ENCODE measurements at regions not wholly inside any gene's neighbourhood (a gene's known extent, or its start where the extent isn't known, plus 50 kb on each side); places are given as distances from the start of the nearest gene placed in this dataset.

DNA sequence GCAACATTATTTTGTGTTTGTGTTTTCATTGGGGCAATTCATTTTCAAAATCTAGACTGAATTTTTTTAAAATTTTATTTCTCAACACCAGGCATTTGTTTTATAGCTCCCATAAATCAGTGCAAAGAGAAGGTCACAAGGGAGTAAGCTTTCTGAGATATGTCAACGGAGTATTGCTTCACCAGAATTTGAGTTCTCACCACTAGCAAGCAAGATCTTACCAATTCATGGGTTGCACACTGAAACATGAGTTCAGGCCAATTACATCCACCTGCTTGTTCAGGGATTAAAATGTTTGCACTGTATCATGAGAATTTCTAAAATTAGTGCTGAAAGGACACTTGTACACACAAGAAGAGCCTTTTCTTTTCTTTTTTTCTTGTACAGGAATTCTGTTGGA, 121.9 kb downstream of the CAND1 start:
- no peak overlapping the region for H3K9ac ChIP-seq (ENCODE audit: low read depth in 1 of 2, low read length in 2 of 2)
- H3K27me3 ChIP-seq (ENCODE audit: control insufficient read depth in 4 of 4, insufficient read depth in 4 of 4, low read length in 3 of 4): no peaks in the 10 kb centered on the region
- TF ChIP-seq EGR1 (IDR thresholded peaks at IDR 0.05; ENCODE audit: low read depth in 2 of 2) (no peak), HNF4A (conservative IDR thresholded peaks at IDR 0.05) (no peak)
- 80% methylated on average over 1 of the region's 1 CpG for WGBS
- no peaks in the 10 kb centered on the region for H3K4me1 ChIP-seq (ENCODE audit: control insufficient read depth in 4 of 4, insufficient read depth in 4 of 4, low read length in 3 of 4)
- H3K27ac ChIP-seq (ENCODE audit: low read depth in 1 of 2, low read length in 2 of 2): no peak overlapping the region
- no peak overlapping the region for H3K4me3 ChIP-seq (ENCODE audit: low read depth in 1 of 3, low read length in 3 of 3)
- no peak for DNase-seq (ENCODE audit: low spot score)
- H3K36me3 ChIP-seq (ENCODE audit: control insufficient read depth in 4 of 4, insufficient read depth in 3 of 4, low read depth in 1 of 4, low read length in 3 of 4): no peaks in the 10 kb centered on the region
- no peaks in the 10 kb centered on the region for H3K9me3 ChIP-seq (ENCODE audit: control insufficient read depth in 4 of 4, low read length in 3 of 4)

DNA sequence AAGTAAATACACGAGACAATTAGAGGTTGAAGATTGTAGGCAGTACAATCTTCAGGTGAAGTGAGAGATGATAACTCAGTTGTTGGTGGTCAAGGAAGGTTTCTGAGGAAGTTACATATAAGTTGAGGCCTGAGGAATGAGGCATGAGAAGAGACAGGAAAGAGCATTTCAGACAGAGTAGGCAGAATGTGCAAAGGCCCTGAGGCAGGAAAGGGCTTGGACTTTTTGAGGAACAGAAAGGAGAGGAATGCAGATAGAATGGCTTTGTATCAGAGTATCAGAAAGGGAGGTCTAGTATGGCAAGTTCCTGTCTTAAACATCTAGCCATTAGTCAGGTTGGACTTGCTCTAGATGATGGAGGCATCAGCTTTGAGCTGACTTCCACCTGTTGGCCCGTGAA, 122.5 kb downstream of the CAND1 start:
- DNase-seq (ENCODE audit: low spot score): no peak
- Histone ChIP-seq H3K4me3 (ENCODE audit: low read depth in 1 of 3, low read length in 3 of 3) (no peak overlapping the region), H3K9me3 (ENCODE audit: control insufficient read depth in 4 of 4, low read length in 3 of 4) (no peaks in the 10 kb centered on the region), H3K9ac (ENCODE audit: low read depth in 1 of 2, low read length in 2 of 2) (no peak overlapping the region), H3K4me1 (ENCODE audit: control insufficient read depth in 4 of 4, insufficient read depth in 4 of 4, low read length in 3 of 4) (no peaks in the 10 kb centered on the region), H3K27me3 (ENCODE audit: control insufficient read depth in 4 of 4, insufficient read depth in 4 of 4, low read length in 3 of 4) (no peaks in the 10 kb centered on the region), H3K27ac (ENCODE audit: low read depth in 1 of 2, low read length in 2 of 2) (no peak overlapping the region), H3K36me3 (ENCODE audit: control insufficient read depth in 4 of 4, insufficient read depth in 3 of 4, low read depth in 1 of 4, low read length in 3 of 4) (no peaks in the 10 kb centered on the region)
- 84% methylated on average over 2 of the region's 2 CpGs for WGBS
- TF ChIP-seq NR2F2 (IDR thresholded peaks at IDR 0.05) (no peak), RXRA (IDR thresholded peaks at IDR 0.05) (no peak), SP1 (IDR thresholded peaks at IDR 0.05) (no peak), EGR1 (IDR thresholded peaks at IDR 0.05; ENCODE audit: low read depth in 2 of 2) (no peak), YY1 (IDR thresholded peaks at IDR 0.05) (no peak), FOXA1 (IDR thresholded peaks at IDR 0.05) (no peak), RAD21 (IDR thresholded peaks at IDR 0.05) (no peak), TAF1 (conservative IDR thresholded peaks at IDR 0.05) (no peak)
- TF ChIP-seq, protein P1, sequence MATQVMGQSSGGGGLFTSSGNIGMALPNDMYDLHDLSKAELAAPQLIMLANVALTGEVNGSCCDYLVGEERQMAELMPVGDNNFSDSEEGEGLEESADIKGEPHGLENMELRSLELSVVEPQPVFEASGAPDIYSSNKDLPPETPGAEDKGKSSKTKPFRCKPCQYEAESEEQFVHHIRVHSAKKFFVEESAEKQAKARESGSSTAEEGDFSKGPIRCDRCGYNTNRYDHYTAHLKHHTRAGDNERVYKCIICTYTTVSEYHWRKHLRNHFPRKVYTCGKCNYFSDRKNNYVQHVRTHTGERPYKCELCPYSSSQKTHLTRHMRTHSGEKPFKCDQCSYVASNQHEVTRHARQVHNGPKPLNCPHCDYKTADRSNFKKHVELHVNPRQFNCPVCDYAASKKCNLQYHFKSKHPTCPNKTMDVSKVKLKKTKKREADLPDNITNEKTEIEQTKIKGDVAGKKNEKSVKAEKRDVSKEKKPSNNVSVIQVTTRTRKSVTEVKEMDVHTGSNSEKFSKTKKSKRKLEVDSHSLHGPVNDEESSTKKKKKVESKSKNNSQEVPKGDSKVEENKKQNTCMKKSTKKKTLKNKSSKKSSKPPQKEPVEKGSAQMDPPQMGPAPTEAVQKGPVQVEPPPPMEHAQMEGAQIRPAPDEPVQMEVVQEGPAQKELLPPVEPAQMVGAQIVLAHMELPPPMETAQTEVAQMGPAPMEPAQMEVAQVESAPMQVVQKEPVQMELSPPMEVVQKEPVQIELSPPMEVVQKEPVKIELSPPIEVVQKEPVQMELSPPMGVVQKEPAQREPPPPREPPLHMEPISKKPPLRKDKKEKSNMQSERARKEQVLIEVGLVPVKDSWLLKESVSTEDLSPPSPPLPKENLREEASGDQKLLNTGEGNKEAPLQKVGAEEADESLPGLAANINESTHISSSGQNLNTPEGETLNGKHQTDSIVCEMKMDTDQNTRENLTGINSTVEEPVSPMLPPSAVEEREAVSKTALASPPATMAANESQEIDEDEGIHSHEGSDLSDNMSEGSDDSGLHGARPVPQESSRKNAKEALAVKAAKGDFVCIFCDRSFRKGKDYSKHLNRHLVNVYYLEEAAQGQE (IDR thresholded peaks at IDR 0.05): no peak
- TF ChIP-seq, protein P2, sequence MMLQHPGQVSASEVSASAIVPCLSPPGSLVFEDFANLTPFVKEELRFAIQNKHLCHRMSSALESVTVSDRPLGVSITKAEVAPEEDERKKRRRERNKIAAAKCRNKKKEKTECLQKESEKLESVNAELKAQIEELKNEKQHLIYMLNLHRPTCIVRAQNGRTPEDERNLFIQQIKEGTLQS (IDR thresholded peaks at IDR 0.05): no peak

DNA sequence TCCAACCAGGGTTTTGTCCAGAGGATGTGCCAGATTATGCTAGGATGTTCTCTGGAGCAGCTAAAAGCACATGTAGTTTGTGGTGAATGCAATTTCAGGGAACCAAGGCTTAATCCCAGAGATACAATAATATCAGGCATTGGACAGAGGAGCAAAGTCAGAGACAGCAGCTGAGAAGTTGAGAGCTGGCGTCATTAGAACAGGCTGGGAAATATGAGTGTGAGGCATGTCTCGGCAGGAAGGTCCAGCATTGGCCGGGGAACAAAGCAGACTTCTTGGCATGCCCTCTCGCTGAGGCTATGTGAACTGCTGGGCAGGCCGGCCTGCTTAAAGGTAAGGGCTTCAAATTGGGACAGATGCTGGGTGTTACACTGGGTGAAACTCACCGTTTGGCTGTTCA, 125.4 kb downstream of the CAND1 start:
- WGBS: 69% methylated on average over 6 of the region's 6 CpGs
- no peak for TF ChIP-seq FOXA2 (IDR thresholded peaks at IDR 0.05)
- TF ChIP-seq, protein P3, sequence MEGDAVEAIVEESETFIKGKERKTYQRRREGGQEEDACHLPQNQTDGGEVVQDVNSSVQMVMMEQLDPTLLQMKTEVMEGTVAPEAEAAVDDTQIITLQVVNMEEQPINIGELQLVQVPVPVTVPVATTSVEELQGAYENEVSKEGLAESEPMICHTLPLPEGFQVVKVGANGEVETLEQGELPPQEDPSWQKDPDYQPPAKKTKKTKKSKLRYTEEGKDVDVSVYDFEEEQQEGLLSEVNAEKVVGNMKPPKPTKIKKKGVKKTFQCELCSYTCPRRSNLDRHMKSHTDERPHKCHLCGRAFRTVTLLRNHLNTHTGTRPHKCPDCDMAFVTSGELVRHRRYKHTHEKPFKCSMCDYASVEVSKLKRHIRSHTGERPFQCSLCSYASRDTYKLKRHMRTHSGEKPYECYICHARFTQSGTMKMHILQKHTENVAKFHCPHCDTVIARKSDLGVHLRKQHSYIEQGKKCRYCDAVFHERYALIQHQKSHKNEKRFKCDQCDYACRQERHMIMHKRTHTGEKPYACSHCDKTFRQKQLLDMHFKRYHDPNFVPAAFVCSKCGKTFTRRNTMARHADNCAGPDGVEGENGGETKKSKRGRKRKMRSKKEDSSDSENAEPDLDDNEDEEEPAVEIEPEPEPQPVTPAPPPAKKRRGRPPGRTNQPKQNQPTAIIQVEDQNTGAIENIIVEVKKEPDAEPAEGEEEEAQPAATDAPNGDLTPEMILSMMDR (IDR thresholded peaks at IDR 0.05; ENCODE audit: low read depth, low read length, missing input control): no peak
- no peak for TF ChIP-seq RAD21 (IDR thresholded peaks at IDR 0.05)
- no peak for TF ChIP-seq FOXA1 (IDR thresholded peaks at IDR 0.05)
- TF ChIP-seq, protein P1 (IDR thresholded peaks at IDR 0.05): no peak
- TF ChIP-seq NR2F2 (IDR thresholded peaks at IDR 0.05): no peak
- TF ChIP-seq GABPA (IDR thresholded peaks at IDR 0.05 in 1 of 2, conservative IDR thresholded peaks at IDR 0.05 in 1 of 2): no peak
- TF ChIP-seq HNF4G (IDR thresholded peaks at IDR 0.05): no peak
- no peak for TF ChIP-seq JUND (IDR thresholded peaks at IDR 0.05)
- TF ChIP-seq YY1 (IDR thresholded peaks at IDR 0.05): no peak
- no peak for TF ChIP-seq TAF1 (conservative IDR thresholded peaks at IDR 0.05)
- Histone ChIP-seq H3K9me3 (ENCODE audit: control insufficient read depth in 4 of 4, low read length in 3 of 4) (no peaks in the 10 kb centered on the region), H3K4me1 (ENCODE audit: control insufficient read depth in 4 of 4, insufficient read depth in 4 of 4, low read length in 3 of 4) (no peaks in the 10 kb centered on the region), H3K27ac (ENCODE audit: low read depth in 1 of 2, low read length in 2 of 2) (no peak overlapping the region), H3K36me3 (ENCODE audit: control insufficient read depth in 4 of 4, insufficient read depth in 3 of 4, low read depth in 1 of 4, low read length in 3 of 4) (no peaks in the 10 kb centered on the region), H3K27me3 (ENCODE audit: control insufficient read depth in 4 of 4, insufficient read depth in 4 of 4, low read length in 3 of 4) (no peaks in the 10 kb centered on the region), H3K9ac (ENCODE audit: low read depth in 1 of 2, low read length in 2 of 2) (no peak overlapping the region), H3K4me3 (ENCODE audit: low read depth in 1 of 3, low read length in 3 of 3) (no peak overlapping the region)
- no peak for DNase-seq (ENCODE audit: low spot score)
